Aorta (tissue), 5 donors: ENCODE measurements at regions not wholly inside any gene's neighbourhood (a gene's known extent, or its start where the extent isn't known, plus 50 kb on each side); places are given as distances from the start of the nearest gene placed in this dataset.

Experiments
- ATAC-seq: fragments of 200-7000 bp; cut with Tn5 transposase; one replicate; pipeline ENCODE4 v1.9.1; 2022; ENCODE audit warnings: moderate library complexity; ENCODE audit not compliant: low FRiP score
- DNase-seq, 2 donors: peaks; one replicate each; pipeline ENCODE4 v3.0.0-alpha.2; 2020
- H3K27ac ChIP-seq, 2 donors: one replicate each; pipeline ENCODE4 v1.5.1; 2013; ENCODE audit warnings: low read length in 2 of 2, mild to moderate bottlenecking in 2 of 2, moderate library complexity in 2 of 2, control low read depth in 1 of 2, inconsistent platforms in 1 of 2, low read depth in 1 of 2
- H3K27me3 ChIP-seq, 2 donors: one replicate each; pipeline ENCODE4 v1.6.1; 2013; ENCODE audit warnings: control low read depth in 1 of 2, low read length in 1 of 2, mild to moderate bottlenecking in 1 of 2, moderate library complexity in 1 of 2; ENCODE audit not compliant: insufficient read depth in 2 of 2, control insufficient read depth in 1 of 2
- H3K36me3 ChIP-seq, 2 donors: one replicate each; pipeline ENCODE4 v1.6.1; 2013; ENCODE audit warnings: control low read depth in 1 of 2, low read length in 1 of 2, mild to moderate bottlenecking in 1 of 2; ENCODE audit not compliant: insufficient read depth in 2 of 2, control insufficient read depth in 1 of 2
- H3K4me1 ChIP-seq, 2 donors: one replicate each; pipeline ENCODE4 v1.6.1; 2013; ENCODE audit warnings: low read length in 2 of 2, control low read depth in 1 of 2, mild to moderate bottlenecking in 1 of 2, moderate library complexity in 1 of 2; ENCODE audit not compliant: insufficient read depth in 2 of 2, control insufficient read depth in 1 of 2
- H3K4me3 ChIP-seq, 2 donors: one replicate each; pipeline ENCODE4 v1.5.1; 2013; ENCODE audit warnings: low read length in 2 of 2, control low read depth in 1 of 2, mild to moderate bottlenecking in 1 of 2
- H3K9me3 ChIP-seq: one replicate; pipeline ENCODE4 v1.6.1; 2013; ENCODE audit warnings: mild to moderate bottlenecking, low read length; ENCODE audit not compliant: control insufficient read depth
- WGBS, 2 donors: extraction: QIAGEN DNeasy Blood & Tissue Kit; methylation state at CpG; one replicate each; pipeline ENCODE4 v1.1.7; 2013; 5-methylcytosine and 5-hydroxymethylcytosine counted together
- intact Hi-C, 2 donors: fragments of 100-400 bp; cut with DNase I; formaldehyde crosslinking; loops; one replicate each; pipeline versions ENCODE4 v1.14.2 to v1.15.0; 2022
- donor health status: healthy with polysubstance abuse.
- donor health status: Bipolar disorder and iron deficiency.
- donor health status: DM: no; HTN: no; CAD: no.
- donor health status: DM: no; HTN: no; CAD: no.
- donor health status: DM: yes; HTN: yes; CAD: no.

- Histone ChIP-seq H3K27me3 (no peaks in the 10 kb centered on the region), H3K4me1 (no peaks in the 10 kb centered on the region), H3K27ac (no peak overlapping the region), H3K9me3 (no peaks in the 10 kb centered on the region), H3K36me3 (no peaks in the 10 kb centered on the region), H3K4me3 (no peak overlapping the region)
- ATAC-seq (no peak), DNase-seq (no peak)
- intact Hi-C loops = no loop called here
- 73 to 74% methylated on average over 4 of the region's 4 CpGs for WGBS, 2 donors
Measured at GRCh38 chr1:214918745-214919144, 163.8 kb upstream of the KCNK2 start.

GRCh38 chr1:214920337-214920736 lies 162.2 kb upstream of the KCNK2 start:
- intact Hi-C loops = no loop called here

GRCh38 chr1:214923278-214923915 lies 159.1 kb upstream of the KCNK2 start:
- H3K9me3 ChIP-seq = no peaks in the 10 kb centered on the region
- intact Hi-C loops = no loop called here
- ATAC-seq = no peak
- no peak overlapping the region for H3K27ac ChIP-seq
- H3K27me3 ChIP-seq = no peaks in the 10 kb centered on the region
- DNase-seq = no peak
- no peaks in the 10 kb centered on the region for H3K4me1 ChIP-seq
- no peaks in the 10 kb centered on the region for H3K36me3 ChIP-seq
- no peak overlapping the region for H3K4me3 ChIP-seq

More at GRCh38 chr1:214920337-214920736, 162.2 kb upstream of the KCNK2 start:
- H3K27me3 ChIP-seq = no peaks in the 10 kb centered on the region
- no peak for ATAC-seq
- no peak for DNase-seq
- no peaks in the 10 kb centered on the region for H3K4me1 ChIP-seq
- no peaks in the 10 kb centered on the region for H3K9me3 ChIP-seq
- WGBS, 2 donors = 66 to 72% methylated on average over 2 of the region's 2 CpGs
- H3K4me3 ChIP-seq = no peak overlapping the region
- no peak overlapping the region for H3K27ac ChIP-seq
- no peaks in the 10 kb centered on the region for H3K36me3 ChIP-seq

GRCh38 chr1:214927796-214928195 lies 154.7 kb upstream of the KCNK2 start:
- Histone ChIP-seq H3K27me3 (no peaks in the 10 kb centered on the region), H3K9me3 (no peaks in the 10 kb centered on the region), H3K4me1 (no peaks in the 10 kb centered on the region), H3K27ac (no peak overlapping the region), H3K36me3 (no peaks in the 10 kb centered on the region), H3K4me3 (no peak overlapping the region)
- ATAC-seq (no peak), DNase-seq (no peak)
- intact Hi-C loops = no loop called here
- WGBS, 2 donors = 19 to 32% methylated on average over 1 of the region's 1 CpG

- intact Hi-C loops = no loop called here
- DNase-seq (no peak), ATAC-seq (no peak)
- Histone ChIP-seq H3K27ac (no peak overlapping the region), H3K9me3 (no peaks in the 10 kb centered on the region), H3K4me3 (no peak overlapping the region), H3K27me3 (no peaks in the 10 kb centered on the region), H3K4me1 (no peaks in the 10 kb centered on the region), H3K36me3 (no peaks in the 10 kb centered on the region)
- WGBS, 2 donors = 80% methylated on average over 2 of the region's 2 CpGs
Measured at GRCh38 chr1:214928574-214928973, 154.0 kb upstream of the KCNK2 start.

GRCh38 chr1:214933375-214933774 lies 149.2 kb upstream of the KCNK2 start:
- Histone ChIP-seq H3K4me1 (no peaks in the 10 kb centered on the region), H3K9me3 (no peaks in the 10 kb centered on the region), H3K36me3 (no peaks in the 10 kb centered on the region), H3K4me3 (no peak overlapping the region), H3K27me3 (no peaks in the 10 kb centered on the region), H3K27ac (no peak overlapping the region)
- no peak for DNase-seq
- intact Hi-C loops = no loop called here
- no peak for ATAC-seq
- 85 to 92% methylated on average over 4 of the region's 4 CpGs for WGBS, 2 donors

DNA sequence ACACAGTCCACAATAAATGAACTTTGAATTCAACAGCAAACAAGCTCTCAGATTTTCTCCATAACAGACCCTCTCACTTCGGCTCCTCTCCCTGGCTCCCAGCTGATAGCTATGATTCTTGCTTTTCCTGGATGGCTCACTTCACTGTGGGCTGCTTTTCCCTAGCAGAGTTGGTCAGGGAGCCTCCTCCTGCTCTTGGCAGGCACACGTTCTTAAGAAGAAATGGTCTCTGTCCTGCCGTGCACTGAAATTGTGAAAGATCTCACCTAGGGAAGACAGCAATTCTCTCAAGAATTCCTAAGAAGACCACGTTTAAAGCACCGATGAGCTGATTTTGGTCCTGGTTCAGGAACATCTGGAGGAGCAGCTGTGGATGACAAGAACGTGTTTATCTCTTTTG lies 148.5 kb upstream of the KCNK2 start:
- 17 to 36% methylated on average over 6 of the region's 6 CpGs for WGBS, 2 donors

DNA sequence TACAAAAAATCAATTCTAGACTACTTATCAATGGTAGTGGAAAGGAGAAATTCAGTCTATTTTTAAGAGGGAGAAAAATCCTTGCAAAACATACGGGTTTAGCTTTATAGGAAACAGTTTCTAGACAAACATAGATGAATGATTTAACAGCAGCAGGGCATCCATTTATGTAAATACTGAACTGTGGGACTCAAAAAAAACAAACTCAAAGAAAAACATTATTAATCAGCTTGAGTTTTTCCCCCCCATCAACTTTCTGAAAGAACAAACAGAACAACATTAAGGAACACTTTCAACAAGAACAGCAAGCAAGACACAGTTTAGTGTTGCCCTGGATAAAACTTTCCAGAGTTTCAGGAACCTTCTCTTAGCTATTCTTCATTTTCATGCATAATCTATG lies 147.3 kb upstream of the KCNK2 start:
- Histone ChIP-seq H3K4me1 (no peaks in the 10 kb centered on the region), H3K9me3 (no peaks in the 10 kb centered on the region), H3K27ac (no peak overlapping the region), H3K4me3 (no peak overlapping the region), H3K36me3 (no peaks in the 10 kb centered on the region), H3K27me3 (no peaks in the 10 kb centered on the region)
- DNase-seq (no peak), ATAC-seq (no peak)
- 0 to 6% methylated on average over 1 of the region's 1 CpG for WGBS, 2 donors
- intact Hi-C loops = no loop called here

More for the DNA sequence above, 148.5 kb upstream of the KCNK2 start:
- H3K4me3 ChIP-seq = no peak overlapping the region
- intact Hi-C loops = no loop called here
- ATAC-seq (no peak), DNase-seq (no peak)
- H3K4me1 ChIP-seq = no peaks in the 10 kb centered on the region
- H3K36me3 ChIP-seq = no peaks in the 10 kb centered on the region
- H3K27me3 ChIP-seq = no peaks in the 10 kb centered on the region
- no peak overlapping the region for H3K27ac ChIP-seq
- no peaks in the 10 kb centered on the region for H3K9me3 ChIP-seq

DNA sequence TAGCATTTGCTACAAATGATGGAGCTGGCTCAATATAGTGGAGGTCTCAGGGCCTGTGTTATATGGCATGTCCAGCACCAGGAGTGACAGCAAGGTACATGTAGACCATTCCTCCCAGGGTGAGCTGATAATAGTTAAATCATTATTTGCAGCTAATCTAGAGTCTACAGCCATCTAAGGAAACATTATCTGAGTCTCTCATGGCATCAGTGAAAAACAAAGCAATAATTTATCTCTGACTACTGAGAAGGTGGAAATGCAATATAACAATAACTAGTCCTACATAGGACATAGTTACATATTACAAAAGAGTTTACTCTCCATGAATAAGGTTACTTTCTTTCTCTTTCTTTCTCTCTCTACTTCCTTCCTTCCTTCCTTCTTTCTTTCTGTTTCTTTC lies 143.4 kb upstream of the KCNK2 start:
- intact Hi-C loops = no loop called here
- no peaks in the 10 kb centered on the region for H3K27me3 ChIP-seq
- no peaks in the 10 kb centered on the region for H3K9me3 ChIP-seq
- H3K4me1 ChIP-seq = no peaks in the 10 kb centered on the region
- H3K4me3 ChIP-seq = no peak overlapping the region
- no peaks in the 10 kb centered on the region for H3K36me3 ChIP-seq
- no peak overlapping the region for H3K27ac ChIP-seq
- ATAC-seq (no peak), DNase-seq (no peak)
